ENCODE measurements at regions not wholly inside any gene's neighbourhood (a gene's known extent, or its start where the extent isn't known, plus 50 kb on each side); places are given as distances from the start of the nearest gene placed in this dataset.
"Not testable (repeated sequence)": the region's sequence is repeated elsewhere in the genome, so short reads cannot be mapped to it uniquely, and the experiment has no call there.

DNA sequence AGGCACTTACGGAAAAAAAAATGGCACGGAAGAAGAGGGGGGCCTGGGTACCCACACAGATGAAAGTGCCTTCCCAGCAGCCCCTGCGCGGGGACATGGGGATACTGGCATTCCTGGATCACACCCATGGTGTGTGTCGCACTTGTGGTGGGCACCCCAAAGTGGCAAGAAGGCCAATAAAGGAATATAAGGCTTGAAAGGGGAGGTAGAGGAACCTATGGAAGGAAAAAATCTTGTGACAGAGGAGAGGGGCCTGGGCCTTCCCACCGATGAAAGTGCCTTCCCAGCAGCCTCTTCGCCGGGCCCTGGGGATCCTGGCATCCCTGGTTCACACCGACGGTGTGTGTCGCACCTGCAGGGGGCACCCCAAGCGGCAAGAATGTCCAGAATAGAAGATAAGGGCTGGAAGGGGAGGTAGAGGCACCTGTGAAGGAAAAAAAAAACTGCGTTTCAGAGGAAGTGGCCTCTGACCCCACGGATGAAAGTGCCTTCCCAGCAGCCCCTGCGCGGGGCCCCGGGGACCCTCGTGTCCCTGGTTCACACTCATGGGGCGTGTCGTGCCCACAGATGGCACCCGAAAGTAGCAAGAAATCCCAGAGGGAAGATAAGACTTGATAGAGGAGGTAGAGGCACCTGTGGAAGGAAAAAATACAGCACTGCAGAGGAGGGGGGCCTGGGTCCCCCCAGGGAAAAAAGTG lies 284.0 kb downstream of the ALG10 start:
- TF ChIP-seq, protein P1, sequence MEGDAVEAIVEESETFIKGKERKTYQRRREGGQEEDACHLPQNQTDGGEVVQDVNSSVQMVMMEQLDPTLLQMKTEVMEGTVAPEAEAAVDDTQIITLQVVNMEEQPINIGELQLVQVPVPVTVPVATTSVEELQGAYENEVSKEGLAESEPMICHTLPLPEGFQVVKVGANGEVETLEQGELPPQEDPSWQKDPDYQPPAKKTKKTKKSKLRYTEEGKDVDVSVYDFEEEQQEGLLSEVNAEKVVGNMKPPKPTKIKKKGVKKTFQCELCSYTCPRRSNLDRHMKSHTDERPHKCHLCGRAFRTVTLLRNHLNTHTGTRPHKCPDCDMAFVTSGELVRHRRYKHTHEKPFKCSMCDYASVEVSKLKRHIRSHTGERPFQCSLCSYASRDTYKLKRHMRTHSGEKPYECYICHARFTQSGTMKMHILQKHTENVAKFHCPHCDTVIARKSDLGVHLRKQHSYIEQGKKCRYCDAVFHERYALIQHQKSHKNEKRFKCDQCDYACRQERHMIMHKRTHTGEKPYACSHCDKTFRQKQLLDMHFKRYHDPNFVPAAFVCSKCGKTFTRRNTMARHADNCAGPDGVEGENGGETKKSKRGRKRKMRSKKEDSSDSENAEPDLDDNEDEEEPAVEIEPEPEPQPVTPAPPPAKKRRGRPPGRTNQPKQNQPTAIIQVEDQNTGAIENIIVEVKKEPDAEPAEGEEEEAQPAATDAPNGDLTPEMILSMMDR (conservative IDR thresholded peaks at IDR 0.05; ENCODE audit: low read depth, low read length) = no peak
- no peak for DNase-seq (ENCODE audit: low read depth)
- no peak overlapping the region for H3K4me3 ChIP-seq (ENCODE audit: low read length)

DNA sequence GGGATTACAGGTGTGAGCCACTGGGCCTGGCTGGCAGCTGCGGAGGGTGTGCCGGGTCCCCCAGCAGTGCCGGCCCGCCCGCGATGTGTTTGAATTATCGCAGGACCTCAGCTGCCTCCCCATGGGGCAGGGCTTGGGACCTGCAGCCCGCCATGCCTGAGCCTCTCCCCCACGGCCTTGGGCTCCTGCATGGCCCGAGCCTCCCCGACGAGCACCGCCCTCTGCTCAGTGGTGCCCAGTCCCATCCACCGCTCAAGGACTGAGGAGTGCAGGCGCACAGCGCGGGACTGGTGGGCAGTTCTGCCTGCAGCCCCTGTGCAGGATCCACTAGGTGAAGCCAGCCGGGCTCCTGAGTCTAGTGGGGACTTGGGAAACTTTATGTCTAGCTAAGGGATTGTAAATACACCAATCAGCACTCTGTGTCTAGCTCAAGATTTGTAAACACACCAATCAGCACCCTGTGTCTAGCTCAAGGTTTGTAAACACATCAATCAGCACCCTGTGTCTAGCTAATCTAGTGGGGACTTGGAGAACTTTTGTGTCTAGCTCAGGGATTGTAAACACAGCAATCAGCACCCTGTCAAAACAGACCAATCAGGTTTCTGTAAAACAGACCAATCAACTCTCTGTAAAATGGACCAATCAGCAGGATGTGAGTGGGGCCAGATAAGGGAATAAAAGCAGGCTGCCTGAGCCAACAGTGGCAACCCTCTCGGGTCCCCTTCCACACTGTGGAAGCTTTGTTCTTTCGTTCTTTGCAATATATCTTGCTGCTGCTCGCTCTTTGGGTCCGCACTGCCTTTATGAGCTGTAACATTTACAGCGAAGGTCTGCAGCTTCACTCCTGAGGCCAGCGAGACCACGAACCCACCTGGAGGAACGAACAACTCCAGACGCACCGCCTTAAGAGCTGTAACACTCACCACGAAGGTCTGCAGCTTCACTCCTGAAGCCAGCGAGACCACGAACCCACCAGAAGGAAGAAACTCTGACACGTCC lies 287.8 kb downstream of the ALG10 start:
- H3K4me3 ChIP-seq (ENCODE audit: low read length) = not testable (repeated sequence)

DNA sequence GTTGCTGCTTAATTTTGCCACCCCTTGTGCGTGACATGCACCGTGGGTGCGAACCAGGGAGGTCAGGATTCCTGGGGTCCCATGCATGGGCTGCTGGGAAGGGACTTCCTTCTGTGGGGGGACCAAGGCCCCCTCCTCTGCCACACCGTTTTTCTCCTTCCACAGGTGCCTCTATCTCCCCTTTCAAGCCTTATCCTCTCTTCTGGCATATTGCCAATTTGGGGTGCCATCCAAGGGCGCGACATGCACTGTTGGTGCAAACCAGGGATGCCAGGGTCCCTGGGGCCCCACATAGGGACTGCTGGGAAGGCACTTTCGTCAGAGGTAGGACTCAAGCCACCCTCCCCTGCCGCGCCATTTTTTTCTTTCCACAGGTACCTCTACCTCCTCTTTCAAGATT lies 289.0 kb downstream of the ALG10 start:
- TF ChIP-seq, protein P1 (conservative IDR thresholded peaks at IDR 0.05; ENCODE audit: low read depth, low read length) = no peak
- H3K4me3 ChIP-seq (ENCODE audit: low read length) = no peak overlapping the region
- DNase-seq (ENCODE audit: low read depth) = no peak

More for the DNA sequence above, 287.8 kb downstream of the ALG10 start:
- not testable (repeated sequence) for DNase-seq (ENCODE audit: low read depth)

DNA sequence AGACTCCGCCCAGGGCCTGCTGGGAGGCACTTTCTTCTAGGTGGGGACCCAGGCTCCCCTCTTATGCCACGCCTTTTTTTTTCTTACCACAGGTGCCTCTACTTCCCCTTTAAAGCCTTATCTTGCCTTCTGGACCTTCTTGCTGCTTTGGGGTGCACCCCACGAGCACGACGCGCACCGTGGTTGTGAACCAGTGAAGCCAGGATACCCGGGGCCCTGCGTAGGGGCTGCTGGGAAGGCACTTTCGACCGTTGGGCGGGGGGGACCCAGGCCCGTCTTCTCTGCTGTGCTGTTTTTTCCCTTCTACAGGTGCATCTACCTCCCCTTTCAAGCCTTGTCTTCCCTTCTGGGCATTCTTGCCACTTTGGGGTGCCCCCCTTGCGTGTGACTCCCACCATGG lies 305.4 kb downstream of the ALG10 start:
- DNase-seq (ENCODE audit: low read depth) = no peak
- no peak overlapping the region for H3K4me3 ChIP-seq (ENCODE audit: low read length)
- TF ChIP-seq, protein P1 (conservative IDR thresholded peaks at IDR 0.05; ENCODE audit: low read depth, low read length) = no peak

DNA sequence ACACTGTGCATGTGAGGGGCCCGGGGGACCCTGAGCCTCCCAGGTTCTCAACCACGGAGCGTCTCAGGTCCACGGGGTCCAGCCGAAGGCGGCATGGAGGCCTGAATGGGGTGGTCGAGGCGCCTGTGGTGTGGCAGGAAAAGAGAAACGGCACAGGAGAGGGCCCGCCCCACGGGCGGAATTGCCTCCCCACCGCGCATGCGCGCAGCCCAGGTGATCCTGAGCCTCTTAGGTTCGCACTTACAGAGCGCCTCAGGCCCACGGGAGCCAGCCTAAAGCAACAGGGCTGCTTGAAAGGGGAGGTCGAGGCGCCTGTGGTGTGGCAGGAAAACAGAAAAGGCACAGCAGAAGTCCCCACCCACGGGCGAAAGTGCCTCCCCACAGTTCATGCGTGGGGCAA lies 311.0 kb downstream of the ALG10 start:
- TF ChIP-seq, protein P1 (conservative IDR thresholded peaks at IDR 0.05; ENCODE audit: low read depth, low read length) = no peak
- no peak overlapping the region for H3K4me3 ChIP-seq (ENCODE audit: low read length)
- no peak for DNase-seq (ENCODE audit: low read depth)

DNA sequence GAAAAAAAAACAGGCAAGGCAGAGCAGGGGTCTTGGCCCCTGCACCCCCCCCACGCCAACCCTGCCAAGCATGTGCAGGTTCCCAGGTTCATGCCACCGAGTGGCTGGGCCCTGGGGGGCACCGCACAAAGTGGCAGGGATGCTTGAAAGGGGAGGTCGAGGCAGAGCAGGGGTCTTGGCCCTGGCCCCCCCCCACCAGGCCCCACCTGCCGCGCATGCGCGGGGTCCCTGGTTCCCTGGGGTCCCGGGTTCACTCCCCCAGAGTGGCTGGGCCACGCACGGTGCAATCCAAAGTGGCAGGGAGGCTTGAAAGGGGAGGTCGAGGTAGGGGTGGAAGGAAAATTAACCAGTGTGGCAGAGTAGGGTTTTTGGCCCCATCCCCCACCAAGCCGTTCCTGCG lies 312.2 kb downstream of the ALG10 start:
- TF ChIP-seq, protein P1 (conservative IDR thresholded peaks at IDR 0.05; ENCODE audit: low read depth, low read length) = no peak
- DNase-seq (ENCODE audit: low read depth) = no peak
- no peak overlapping the region for H3K4me3 ChIP-seq (ENCODE audit: low read length)

DNA sequence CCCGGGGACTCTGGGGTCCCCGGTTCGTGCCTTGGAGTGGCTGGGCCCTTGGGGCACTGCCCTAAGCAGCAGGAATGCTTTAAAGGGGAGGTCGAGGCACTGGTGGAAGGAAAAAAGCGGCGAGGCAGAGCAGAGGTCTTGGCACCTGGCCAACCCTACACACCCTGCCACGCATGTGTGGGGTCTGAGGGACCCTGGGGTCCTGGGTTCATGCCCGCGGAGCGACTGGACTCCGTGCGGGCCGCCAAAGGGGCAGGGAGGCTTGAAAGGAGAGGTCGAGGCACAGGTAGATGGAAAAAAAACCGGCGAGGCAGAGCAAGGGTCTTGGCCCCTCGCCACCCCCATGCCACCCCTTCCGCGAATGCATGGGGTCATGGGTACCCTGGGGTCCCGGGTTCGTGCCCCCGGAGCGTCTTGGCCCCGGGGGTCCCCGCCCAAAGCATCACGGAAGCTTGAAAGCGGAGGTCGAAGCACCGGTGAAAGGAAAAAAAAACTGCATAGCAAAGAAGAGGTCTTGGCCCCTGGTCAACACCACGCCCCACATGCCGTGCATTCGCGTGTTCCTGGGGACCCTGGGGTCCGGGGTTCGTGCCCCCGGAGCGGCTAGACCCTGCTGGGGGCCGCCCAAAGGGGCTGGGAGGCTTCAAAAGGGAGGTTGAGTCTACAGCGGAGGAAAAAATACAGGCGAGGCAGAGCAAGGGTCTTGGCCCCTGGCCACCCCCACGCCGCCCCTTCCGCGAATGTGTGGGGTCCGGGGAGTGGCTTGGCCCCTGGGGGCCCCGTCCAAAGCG lies 312.9 kb downstream of the ALG10 start:
- DNase-seq (ENCODE audit: low read depth) = no peak
- TF ChIP-seq, protein P1 (conservative IDR thresholded peaks at IDR 0.05; ENCODE audit: low read depth, low read length) = no peak

More for the DNA sequence above, 312.9 kb downstream of the ALG10 start:
- H3K4me3 ChIP-seq (ENCODE audit: low read length) = no peak overlapping the region
